ENCODE measurements at regions not wholly inside any gene's neighbourhood (a gene's known extent, or its start where the extent isn't known, plus 50 kb on each side); places are given as distances from the start of the nearest gene placed in this dataset.
"Not testable (repeated sequence)": the region's sequence is repeated elsewhere in the genome, so short reads cannot be mapped to it uniquely, and the experiment has no call there.

DNA sequence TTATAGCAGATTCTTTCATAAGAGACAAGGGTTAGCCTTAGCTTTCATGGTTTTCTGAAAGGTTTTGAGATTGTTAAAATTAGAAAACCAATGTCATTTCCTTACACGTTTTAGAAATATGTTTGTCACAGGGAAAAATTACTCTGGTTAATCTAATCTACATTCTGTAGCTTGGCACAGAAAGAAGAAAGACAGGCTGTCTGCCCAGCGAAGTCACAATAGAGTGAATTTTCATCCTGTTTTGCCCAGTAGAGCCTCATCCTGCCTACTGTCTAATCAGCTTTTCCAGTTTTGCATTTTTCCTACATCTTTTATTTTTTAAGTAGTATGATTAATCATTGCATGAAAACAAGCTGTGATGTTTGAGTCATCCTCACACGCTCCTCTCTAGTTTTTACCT, 688.8 kb downstream of the MTRR start:
- H3K4me3 ChIP-seq (replicated peaks; ENCODE audit: low read depth, low read length) = no peak overlapping the region
- no peak for DNase-seq (ENCODE audit: low read depth)
- TF ChIP-seq, protein P1, sequence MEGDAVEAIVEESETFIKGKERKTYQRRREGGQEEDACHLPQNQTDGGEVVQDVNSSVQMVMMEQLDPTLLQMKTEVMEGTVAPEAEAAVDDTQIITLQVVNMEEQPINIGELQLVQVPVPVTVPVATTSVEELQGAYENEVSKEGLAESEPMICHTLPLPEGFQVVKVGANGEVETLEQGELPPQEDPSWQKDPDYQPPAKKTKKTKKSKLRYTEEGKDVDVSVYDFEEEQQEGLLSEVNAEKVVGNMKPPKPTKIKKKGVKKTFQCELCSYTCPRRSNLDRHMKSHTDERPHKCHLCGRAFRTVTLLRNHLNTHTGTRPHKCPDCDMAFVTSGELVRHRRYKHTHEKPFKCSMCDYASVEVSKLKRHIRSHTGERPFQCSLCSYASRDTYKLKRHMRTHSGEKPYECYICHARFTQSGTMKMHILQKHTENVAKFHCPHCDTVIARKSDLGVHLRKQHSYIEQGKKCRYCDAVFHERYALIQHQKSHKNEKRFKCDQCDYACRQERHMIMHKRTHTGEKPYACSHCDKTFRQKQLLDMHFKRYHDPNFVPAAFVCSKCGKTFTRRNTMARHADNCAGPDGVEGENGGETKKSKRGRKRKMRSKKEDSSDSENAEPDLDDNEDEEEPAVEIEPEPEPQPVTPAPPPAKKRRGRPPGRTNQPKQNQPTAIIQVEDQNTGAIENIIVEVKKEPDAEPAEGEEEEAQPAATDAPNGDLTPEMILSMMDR (IDR thresholded peaks at IDR 0.05; ENCODE audit: low read length, missing control alignments) = no peak

DNA sequence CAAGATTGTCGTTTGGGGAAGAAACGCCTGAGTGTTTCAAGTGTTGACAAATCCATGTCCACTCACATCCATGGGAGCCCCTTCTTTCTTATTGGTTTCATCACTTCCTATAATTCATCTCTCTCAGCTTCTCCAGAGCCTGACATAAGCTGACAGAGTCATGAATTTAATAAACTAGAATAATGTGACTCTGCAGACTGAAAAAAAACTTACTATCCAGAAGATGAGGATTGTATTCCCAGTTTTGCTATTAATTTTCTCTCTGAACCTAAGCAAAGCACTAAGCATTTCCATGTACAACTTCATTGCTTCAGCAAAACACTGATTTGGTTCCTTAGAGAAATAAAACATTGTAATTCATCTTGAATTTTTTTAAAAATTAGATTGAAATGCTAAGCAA, 691.8 kb downstream of the MTRR start:
- TF ChIP-seq, protein P1 (IDR thresholded peaks at IDR 0.05; ENCODE audit: low read length, missing control alignments) = no peak

DNA sequence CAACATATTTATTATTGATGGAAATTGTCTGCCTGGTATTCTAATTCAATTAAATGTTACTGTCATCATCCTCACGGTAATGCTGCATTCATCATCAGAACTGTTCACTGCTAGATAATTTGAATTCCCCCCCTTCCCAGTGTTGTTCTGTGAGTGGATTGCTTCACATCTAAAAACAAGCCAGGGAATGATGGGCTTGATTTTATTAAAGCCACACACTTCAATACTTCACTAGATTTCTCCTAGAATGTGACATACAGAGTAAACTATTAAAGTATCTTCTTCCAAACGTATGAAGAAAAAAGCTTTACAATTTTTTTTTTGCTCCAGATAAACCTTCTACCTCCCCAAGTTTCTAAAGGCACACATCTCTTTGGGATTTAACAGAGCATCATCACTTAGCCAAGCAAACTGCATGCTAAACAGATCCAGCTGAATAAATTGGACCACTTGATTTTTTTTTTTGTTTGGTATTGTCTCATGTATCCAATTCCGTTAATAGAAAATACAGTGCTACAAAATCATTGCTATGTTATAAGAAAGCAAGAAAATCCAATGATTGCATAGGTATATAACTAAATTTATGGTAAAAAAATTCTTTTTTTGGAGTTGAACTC, 692.4 kb downstream of the MTRR start:
- H3K4me3 ChIP-seq (replicated peaks; ENCODE audit: low read depth, low read length) = no peak overlapping the region
- DNase-seq (ENCODE audit: low read depth) = no peak
- TF ChIP-seq, protein P1 (IDR thresholded peaks at IDR 0.05; ENCODE audit: low read length, missing control alignments) = no peak

More for the DNA sequence above, 691.8 kb downstream of the MTRR start:
- H3K4me3 ChIP-seq (replicated peaks; ENCODE audit: low read depth, low read length) = no peak overlapping the region
- no peak for DNase-seq (ENCODE audit: low read depth)

DNA sequence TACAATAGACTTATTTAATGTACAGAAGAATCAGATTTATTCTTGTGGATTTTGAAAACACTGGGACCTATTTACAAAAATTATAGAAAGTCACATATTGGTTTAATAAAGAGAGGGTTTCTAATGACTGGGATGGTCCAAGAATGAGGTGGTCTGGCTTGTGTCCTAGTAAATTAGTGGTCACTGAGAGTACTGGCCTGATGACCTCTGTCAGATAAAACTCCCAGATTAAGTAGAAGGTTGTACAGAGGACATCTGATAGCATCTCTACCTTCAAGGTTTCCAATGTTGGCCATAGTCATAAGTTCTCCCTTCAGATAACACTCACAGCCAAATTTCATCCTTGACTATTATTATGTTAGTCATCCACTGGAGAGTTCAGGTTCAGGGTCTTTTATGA, 692.9 kb downstream of the MTRR start:
- H3K4me3 ChIP-seq (replicated peaks; ENCODE audit: low read depth, low read length) = no peak overlapping the region
- no peak for DNase-seq (ENCODE audit: low read depth)
- TF ChIP-seq, protein P1 (IDR thresholded peaks at IDR 0.05; ENCODE audit: low read length, missing control alignments) = no peak

DNA sequence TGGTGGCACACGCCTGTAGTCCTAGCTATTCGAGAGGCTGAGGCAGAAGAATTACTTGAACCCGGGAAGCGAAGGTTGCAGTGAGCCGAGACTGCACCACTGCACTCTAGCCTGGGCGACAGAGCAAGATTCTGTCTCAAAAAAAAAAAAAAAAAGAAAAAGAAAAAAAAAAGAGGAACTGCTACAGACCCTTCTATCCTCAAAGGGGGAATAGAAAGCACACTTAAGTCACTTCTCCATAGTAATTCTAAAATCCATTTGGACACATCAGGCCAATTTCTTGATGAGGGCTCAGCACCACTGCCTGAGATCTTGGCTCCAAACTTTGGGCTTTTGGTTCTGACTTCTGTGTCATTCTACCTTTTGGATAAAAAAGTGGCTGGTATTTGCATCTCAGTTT, 694.6 kb downstream of the MTRR start:
- not testable (repeated sequence) for H3K4me3 ChIP-seq (replicated peaks; ENCODE audit: low read depth, low read length); DNase-seq (ENCODE audit: low read depth)

DNA sequence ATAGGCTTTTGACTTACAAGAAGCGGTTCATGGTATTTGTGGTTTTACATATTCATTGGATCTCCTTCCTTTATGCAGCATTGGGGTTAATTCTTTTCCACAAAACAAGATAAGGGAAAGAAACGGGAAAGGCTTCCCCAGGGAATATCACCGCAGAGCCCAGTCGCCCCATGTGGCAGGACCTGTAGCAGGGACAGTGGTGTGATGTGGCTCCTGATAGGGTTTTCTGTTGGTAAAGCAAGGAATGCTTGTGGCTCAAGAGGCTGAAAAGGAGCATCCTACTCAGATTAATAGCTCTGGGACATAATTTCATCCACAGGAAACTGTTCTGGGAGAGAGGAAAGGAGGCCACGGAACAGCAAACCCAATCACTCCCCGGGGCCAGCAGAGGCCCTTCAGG, 699.9 kb downstream of the MTRR start:
- H3K4me3 ChIP-seq (replicated peaks; ENCODE audit: low read depth, low read length) = no peak overlapping the region
- TF ChIP-seq, protein P1 (IDR thresholded peaks at IDR 0.05; ENCODE audit: low read length, missing control alignments) = no peak
- no peak for DNase-seq (ENCODE audit: low read depth)

DNA sequence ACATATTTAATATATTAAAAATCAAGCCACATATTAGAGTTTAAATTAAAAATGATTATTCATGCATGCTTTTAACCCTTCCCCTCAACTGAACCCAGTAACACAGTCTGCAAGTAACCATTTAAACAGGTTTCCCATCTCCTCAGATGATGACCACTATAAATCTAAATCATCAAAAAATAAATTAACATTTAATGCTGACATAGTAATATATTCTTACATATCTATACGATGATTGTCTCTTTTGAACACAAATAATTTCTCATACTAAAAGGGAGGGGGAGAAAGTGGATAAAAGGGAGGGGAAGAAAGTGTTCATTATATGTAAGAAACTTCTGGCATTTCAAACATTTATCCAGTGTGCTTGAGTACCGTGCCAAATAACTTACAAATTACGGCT, 701.6 kb downstream of the MTRR start:
- no peak for DNase-seq (ENCODE audit: low read depth)
- TF ChIP-seq, protein P1 (IDR thresholded peaks at IDR 0.05; ENCODE audit: low read length, missing control alignments) = no peak
- H3K4me3 ChIP-seq (replicated peaks; ENCODE audit: low read depth, low read length) = no peak overlapping the region

All from fibroblast of pulmonary artery (primary cell).